ENCODE measurements at regions not wholly inside any gene's neighbourhood (a gene's known extent, or its start where the extent isn't known, plus 50 kb on each side); places are given as distances from the start of the nearest gene placed in this dataset.

- TF ChIP-seq, protein P1, sequence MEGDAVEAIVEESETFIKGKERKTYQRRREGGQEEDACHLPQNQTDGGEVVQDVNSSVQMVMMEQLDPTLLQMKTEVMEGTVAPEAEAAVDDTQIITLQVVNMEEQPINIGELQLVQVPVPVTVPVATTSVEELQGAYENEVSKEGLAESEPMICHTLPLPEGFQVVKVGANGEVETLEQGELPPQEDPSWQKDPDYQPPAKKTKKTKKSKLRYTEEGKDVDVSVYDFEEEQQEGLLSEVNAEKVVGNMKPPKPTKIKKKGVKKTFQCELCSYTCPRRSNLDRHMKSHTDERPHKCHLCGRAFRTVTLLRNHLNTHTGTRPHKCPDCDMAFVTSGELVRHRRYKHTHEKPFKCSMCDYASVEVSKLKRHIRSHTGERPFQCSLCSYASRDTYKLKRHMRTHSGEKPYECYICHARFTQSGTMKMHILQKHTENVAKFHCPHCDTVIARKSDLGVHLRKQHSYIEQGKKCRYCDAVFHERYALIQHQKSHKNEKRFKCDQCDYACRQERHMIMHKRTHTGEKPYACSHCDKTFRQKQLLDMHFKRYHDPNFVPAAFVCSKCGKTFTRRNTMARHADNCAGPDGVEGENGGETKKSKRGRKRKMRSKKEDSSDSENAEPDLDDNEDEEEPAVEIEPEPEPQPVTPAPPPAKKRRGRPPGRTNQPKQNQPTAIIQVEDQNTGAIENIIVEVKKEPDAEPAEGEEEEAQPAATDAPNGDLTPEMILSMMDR (IDR thresholded peaks at IDR 0.05), result no peak
Observed at GRCh38 chr3:72297481-72297880, 512.5 kb upstream of the PROK2 start.

DNA sequence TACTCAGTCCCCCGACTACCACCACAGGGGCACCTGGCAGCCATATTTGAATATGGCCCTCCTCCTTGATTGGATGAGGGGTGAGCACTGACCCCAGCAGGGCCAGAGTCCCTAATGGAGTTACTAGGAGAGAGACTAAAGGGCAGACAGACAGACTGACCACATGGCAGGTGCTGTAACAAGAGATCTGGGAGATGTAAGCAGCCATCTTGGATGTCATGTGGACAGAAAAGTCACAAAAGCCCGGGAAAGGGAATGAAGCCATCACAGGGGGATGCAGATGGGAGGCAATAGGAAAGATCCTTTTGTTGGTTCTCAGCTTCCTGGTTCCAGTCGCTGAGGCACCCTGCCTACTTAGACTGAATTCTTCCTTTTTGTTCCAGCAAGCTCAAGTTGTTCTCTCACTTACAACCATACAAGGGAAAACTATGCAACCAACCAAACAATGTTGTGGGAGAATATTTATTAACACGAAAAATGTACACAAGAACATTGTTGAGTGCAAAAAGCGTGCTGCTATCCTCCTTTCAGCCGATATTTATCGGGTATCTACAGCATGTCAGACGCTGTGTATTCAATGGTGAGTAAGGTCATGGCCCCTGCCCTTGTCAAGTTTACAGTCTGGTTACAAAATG lies 511.6 kb upstream of the PROK2 start:
- no peaks in the 10 kb centered on the region for H3K36me3 ChIP-seq
- no peak for FAIRE-seq
- intact Hi-C loops (cut with DNase I), result no loop called here
- ATAC-seq, result no peak
- no peaks in the 10 kb centered on the region for H3K4me1 ChIP-seq
- TF ChIP-seq, protein P1 (IDR thresholded peaks at IDR 0.05), result no peak
- no peak overlapping the region for H3K27ac ChIP-seq
- no peaks in the 10 kb centered on the region for H3K9me3 ChIP-seq
- DNase-seq, result no peak
- 80 to 84% methylated on average over 8 of the region's 8 CpGs for WGBS, 2 donors
- no peaks in the 10 kb centered on the region for H3K27me3 ChIP-seq
- H3K4me3 ChIP-seq, result no peak overlapping the region

More at GRCh38 chr3:72297481-72297880, 512.5 kb upstream of the PROK2 start:
- H3K27me3 ChIP-seq, result no peaks in the 10 kb centered on the region
- H3K27ac ChIP-seq, result no peak overlapping the region
- no peak overlapping the region for H3K4me3 ChIP-seq
- WGBS, 2 donors, result 89 to 94% methylated on average over 1 of the region's 1 CpG
- H3K9me3 ChIP-seq, result no peaks in the 10 kb centered on the region
- H3K4me1 ChIP-seq, result no peaks in the 10 kb centered on the region
- intact Hi-C loops (cut with DNase I), result no loop called here
- no peak for ATAC-seq
- FAIRE-seq, result no peak
- DNase-seq, result no peak
- no peaks in the 10 kb centered on the region for H3K36me3 ChIP-seq

DNA sequence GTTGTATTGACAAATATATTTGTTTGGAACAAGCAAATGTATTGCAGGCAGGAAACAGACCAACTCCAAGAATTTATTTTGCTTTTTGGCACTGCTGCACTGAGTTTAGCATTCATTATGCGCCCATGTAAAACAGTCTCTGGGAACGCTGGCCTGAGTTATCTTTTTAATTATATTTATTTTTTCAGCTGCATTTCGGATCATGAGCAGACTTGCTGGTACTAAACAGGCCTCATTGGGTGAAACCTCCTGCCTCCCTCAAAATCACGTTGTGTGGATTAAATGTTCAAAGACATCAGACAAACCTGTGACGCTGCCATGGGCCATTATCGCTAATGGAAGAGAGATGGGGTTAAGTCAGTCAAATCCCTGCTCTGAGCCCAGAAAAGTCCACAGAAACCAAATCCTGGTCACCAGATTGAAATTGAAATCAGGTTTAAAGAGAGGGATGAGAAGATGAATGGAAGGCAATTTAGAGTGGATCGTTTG lies 511.1 kb upstream of the PROK2 start:
- intact Hi-C loops (cut with DNase I), result no loop called here
- Histone ChIP-seq H3K4me3 (no peak overlapping the region), H3K27ac (no peak overlapping the region), H3K27me3 (no peaks in the 10 kb centered on the region), H3K4me1 (no peaks in the 10 kb centered on the region), H3K9me3 (no peaks in the 10 kb centered on the region), H3K36me3 (no peaks in the 10 kb centered on the region)
- no peak for DNase-seq
- FAIRE-seq, result no peak
- TF ChIP-seq, protein P1 (IDR thresholded peaks at IDR 0.05), result no peak
- ATAC-seq, result no peak
- WGBS, 2 donors, result 91 to 93% methylated on average over 7 of the region's 7 CpGs

DNA sequence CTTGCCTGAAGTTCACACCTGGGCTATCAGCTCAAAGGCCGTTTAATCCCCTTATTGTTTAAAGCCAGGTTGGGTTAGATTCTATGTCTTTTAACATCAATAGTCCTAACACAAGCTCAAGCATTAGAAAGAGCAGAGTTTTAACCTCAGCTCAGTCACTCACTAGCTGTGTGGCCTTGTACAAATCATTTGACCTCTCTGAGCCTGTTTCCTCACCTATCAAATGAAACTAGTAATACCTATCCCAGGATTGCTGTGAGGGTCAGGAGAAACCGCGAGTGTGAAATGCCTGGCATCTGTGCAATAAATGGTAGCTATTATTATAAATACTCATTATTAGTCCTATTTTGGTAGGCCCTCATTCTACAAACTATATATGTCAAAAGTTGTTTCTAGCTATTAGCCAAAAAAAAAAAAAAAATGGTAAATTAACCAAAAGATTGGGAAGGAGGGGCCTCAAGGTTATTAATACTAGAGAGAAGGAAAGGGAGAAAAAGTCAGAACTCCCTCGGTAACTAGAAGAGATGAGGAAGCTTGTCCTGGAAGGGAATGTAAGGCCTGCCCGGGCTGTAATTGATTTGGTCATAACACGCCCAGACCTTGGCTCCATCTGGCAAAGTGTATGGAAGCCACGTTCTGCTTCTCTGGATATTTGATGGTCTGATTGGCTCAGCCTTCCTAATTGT lies 510.5 kb upstream of the PROK2 start:
- FAIRE-seq (no peak), DNase-seq (no peak), ATAC-seq (no peak)
- Histone ChIP-seq H3K36me3 (no peaks in the 10 kb centered on the region), H3K4me3 (no peak overlapping the region), H3K27me3 (no peaks in the 10 kb centered on the region), H3K27ac (no peak overlapping the region), H3K9me3 (no peaks in the 10 kb centered on the region), H3K4me1 (no peaks in the 10 kb centered on the region)
- TF ChIP-seq, protein P1 (IDR thresholded peaks at IDR 0.05), result no peak
- 62 to 76% methylated on average over 7 of the region's 7 CpGs for WGBS, 2 donors
- intact Hi-C loops (cut with DNase I), result no loop called here
